NCI-H2081 treated with DMSO at 0.1 percent for 48 hours (cell line): ENCODE measurements at regions not wholly inside any gene's neighbourhood (a gene's known extent, or its start where the extent isn't known, plus 50 kb on each side); places are given as distances from the start of the nearest gene placed in this dataset.

Source experiments
- DNase-seq: peaks from one replicate; lab custom pipeline; 2025; lab: John Stamatoyannopoulos, UW

DNA sequence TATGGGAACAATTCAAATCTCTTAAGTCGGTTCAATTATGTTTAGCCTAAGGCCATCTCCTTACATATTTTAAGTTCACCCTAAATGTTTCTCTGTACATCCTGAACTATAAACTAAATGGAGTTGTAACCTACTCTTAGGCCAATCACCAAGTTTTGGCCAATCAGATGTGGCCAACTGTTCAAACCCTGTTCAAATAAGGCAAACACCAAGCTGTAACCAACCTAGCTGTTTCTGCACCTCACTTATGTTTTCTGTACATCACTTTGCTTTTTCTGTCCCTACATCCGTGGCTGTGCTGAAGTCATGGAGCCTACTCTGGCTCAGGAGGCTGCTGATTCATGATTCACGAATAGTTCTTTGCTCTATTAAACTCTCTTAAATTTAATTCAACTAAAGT is 165.3 kb downstream of the GASK1B start:
- no peak for DNase-seq

DNA sequence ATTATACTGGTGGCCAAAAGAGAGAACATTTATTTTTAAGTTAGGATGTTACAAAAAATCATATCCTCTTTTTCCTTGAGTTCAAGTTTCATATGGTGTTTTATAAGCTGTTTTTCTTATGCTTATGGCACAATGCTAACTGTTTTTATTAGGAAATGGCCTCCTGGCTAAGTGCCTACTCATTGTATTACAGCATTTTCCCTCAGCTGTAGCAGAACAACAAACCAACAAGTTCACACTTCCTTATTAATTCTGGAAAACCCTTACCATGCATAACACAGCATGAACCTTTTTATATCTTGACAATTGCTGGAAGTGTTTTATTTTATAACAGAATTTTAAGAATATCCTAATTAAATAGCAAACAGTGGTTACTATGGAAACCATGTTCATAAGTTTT is 165.8 kb downstream of the GASK1B start:
- no peak for DNase-seq

DNA sequence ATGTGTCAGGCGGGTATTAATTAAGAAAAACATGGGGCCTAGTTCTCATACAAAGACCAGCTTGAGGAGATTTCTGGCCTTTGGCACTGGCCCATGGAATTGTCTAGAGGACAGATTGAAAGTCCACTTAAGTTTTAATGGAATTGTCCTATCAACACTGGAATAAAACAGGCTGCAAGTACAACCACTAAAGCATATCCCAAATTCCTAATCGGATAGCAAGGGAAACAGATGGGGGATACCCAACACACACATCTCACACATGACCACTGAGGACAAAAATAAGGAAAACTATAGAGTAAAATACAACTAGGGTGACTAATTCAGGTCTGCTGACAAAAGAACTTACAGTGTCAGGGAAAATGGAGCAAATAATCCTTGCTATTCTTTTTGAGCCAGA is 167.8 kb downstream of the GASK1B start:
- no peak for DNase-seq

DNA sequence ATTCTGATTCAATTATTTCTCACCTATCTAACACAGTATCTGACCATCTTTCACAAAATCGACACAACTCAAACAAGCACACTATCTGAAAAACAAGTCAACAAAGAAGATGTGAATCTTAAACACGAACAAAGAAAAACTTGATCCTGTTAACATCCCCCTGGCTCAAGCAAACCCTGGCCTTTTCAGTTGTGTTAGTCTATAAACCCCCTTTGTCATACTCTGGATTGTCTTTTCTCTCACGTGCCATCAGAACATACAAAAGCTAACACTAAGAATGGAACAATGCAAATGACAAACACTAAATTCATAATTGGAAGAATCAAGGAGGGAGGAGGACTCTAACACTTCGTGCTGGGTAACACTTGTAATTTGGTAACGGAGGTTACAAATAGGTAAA is 168.7 kb downstream of the GASK1B start:
- DNase-seq = no peak

DNA sequence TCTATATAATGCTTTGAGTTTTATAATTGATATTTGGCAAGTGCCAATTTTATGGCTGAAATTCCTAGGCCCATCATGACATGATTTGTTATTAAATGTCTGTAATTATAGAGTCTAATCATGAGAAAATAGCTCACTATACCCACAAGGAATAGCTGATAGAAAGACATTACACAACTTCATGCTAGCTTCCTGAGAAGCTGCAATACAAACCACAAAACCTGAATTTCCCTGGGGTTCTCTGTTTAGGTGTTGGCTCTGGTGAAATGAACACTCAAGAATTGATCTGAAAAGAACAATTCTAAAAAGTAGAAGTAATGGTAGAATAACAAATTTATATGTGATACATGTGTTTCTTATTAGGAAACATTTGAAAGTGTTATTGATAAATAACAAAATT is 169.6 kb downstream of the GASK1B start:
- DNase-seq = no peak

DNA sequence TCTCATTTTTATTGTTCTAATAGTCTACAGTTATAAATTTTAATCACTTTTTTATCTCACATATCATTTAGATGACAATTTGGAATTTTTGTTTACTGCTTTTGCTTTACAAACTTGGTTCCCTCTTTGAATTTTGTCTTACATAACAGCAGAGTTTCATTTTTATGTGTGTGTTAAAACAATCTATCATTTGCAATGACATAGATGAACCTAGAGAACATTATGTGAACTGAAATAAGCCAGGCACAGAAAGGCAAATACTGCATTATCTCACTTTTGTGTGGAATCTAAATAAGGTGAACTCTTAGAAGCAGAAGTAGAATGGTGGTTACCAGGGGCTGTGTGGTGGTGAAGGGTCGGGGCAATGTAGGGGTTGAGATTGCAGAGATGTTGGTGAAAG is 170.7 kb downstream of the GASK1B start:
- no peak for DNase-seq

DNA sequence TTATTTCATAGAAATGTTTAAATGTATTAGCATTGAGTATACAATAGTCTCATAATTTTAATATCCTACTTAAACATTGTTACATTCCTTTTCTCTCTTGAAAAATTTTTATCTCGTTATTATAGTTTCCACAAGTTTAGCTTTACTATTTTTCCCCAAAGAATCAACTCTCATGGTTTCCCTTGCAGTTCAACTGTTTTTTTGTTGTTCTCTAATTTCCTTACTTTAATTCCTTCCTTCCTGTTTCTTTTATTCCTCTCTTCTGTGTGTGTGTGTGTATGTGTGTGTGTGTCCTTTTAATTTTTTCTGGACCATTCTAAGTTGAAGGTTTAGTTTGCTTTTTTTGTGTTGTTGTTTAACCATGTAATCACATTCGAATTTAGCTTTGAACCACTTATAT is 171.1 kb downstream of the GASK1B start:
- DNase-seq = no peak

DNA sequence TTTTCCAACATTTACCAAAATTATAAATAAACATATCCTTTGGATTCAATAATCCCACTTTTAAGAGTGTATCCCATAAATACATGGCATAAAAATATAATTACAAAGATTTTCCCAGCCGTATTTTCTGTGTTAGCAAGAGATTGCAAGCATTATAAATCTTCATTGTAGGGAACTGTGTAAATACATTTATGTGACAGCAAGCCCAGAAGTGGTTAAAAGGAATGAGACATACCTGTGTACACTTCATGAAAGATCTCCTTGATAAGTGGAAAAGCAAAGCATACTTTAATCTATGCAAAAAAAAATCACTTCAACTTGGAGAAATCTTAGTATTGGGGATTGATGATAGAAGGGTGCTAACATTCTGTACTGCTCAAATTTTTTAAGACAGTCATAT is 173.1 kb downstream of the GASK1B start:
- no peak for DNase-seq

DNA sequence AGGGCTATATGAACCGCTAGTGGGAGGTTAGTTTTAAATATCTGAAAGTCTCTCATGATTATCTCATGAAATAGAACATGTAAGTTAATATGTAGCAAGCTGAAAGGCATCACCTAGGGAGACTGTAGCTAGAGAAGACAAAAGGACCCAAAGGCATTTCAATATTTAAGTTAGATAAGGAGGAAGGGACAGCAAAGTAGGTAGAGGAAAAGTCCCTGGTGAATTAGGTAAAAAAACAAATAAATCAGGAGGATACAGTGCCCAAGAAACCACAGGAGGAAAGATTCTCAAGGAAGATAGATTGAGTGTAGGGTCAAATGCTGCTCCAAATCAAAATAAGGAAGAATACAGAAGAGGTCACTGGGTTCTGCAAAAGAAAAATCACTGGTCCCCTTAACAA is 175.5 kb downstream of the GASK1B start:
- DNase-seq = no peak

DNA sequence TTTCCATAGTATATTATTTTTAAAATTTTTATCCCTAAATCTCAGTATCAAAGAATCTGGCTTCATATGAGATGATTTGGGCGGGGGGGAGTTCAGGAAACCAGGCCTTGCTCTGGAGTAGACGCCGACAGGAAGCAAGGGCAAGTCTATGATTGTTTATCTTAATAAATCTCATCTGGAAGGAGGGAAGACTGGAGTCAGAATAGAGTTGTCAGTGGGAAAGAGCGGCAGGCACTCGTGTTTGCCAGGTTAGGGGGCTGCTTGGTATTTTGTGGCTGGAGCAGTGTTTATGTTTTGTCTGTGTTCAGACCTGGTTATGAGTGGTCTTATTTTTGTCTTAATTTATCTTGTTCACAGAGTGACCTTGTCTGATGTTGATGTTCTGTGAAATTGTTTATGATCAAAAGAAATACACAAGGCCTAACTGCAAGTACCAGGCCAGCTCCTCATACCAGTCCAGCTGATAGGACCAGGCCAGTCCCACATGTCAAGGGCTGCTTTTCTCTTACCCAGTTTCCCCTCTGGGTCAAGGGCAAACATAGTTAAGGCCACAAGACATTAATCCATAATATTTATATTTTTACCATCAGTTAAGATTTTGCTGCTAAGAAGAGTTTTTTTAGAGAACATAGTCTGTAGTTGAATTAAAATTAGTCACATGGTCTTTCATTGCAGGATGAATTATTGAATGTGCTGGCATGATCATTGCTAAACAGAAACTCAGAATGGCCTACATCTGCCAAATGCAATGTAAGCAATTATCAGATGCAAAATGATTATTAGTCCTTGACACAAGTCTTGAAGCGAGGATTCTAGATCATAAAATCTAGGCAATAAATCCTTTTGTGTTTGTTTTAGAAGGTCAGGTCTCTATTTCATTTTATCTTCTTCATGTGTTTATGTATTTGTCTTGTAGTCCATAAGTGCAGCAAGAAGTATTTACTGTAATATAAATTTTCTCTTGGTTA is 176.5 kb downstream of the GASK1B start:
- no peak for DNase-seq

DNA sequence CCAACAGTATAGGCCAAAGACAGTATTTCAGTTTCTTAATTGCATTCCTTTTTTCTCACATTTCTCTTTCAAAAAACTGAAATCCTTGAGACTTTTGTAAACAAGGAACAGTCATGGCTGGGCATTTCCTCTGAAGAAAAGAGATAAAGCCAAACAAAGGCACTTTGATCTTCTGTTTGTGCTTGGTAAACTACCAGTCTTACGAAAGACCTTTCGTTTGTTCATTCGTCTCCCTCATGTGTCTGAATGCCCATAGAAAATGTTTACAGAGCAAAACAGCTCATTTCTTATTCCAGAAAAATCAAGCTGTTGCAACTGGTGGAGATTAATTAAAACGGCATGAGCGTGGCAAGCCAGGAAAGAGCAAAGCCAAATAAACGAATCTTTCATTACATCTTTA is 178.0 kb downstream of the GASK1B start:
- no peak for DNase-seq

DNA sequence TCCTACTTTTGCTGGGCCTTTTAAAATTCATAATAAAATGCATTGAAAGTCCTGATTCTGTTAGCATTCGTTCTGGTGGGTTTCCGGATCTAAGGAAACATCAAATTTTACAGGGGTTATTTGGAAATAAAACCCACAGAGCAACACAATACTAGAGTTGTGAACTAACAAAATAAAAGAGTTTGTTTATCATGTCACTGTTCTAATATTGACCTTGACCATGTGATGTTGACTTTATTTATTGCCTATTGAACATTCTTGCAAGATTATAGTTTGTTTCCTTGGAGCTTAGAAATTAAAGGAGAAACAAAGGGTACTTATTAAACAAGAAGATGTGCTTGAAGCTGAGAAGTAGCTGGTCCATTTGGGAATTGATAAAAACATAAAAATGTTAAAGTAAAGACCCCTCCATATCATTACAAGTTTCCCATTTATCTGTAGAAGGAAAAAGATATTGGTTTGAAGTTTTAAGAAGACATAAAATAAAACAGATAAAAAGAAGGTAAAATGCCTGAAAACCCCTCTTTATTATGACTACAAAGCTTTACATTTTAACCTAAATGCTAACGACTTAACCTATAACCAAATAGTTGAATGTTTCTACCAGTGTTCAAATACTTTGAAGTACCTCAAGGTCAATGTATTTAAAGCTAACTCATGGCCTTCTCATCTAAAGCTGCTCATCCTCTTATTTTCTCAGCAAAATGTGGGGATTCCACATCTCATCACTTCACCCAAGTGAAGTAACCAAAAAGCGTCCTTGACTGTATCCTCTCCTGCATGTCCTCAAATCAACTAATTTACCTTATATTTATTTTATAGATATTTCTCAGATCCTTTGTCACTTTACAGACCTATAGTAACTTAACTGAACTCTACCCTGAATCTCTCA is 179.6 kb downstream of the GASK1B start:
- DNase-seq = no peak

DNA sequence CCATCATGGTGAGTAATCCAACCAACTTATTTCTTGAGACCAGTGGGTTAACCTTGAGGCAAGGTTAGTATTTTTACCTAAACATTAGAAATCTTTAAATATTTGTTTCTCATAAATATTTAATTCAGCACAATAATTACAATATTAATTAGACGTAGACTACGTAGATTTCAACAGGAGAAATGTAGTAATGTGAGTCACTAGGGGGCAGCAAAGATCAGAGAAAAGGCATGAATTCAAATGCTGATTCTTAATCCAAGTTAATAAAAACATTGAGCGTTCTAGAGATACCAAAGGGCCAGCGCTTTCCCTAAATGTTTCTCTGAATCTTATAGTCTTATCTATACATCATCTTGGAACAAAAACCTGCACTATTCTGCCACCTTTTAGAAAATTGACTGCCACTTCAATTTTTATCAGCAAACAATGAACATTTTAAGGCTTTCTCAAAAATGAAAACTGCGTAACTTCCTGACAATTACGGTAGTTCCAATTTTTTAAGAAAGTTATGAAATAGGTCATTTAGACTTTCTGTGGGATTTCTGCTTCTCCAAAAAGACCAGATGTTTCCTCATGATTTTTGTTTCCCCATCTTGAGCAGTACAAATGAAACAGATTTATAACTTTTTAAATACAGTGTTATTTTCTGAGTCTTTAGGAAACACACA is 180.7 kb downstream of the GASK1B start:
- peak; percentile 19 for DNase-seq

DNA sequence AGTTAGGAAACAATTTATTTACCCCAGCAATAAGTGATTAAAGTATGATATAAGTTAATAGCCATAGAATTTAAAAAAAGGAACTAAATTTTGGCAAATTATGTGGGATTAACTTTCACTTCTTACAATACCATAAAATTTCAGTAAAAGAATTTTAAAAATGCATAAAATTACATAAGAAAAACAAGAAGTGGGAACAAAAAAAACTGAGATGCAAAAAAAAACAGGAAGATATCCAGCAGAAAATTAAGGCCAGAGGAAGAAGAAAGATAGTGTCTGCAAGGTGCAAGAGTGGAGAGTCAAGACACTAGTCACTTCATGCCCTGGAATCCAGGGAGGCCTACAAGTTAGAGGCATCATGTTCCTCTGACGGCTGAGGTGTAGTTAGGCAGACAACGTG is 184.2 kb downstream of the GASK1B start:
- no peak for DNase-seq

DNA sequence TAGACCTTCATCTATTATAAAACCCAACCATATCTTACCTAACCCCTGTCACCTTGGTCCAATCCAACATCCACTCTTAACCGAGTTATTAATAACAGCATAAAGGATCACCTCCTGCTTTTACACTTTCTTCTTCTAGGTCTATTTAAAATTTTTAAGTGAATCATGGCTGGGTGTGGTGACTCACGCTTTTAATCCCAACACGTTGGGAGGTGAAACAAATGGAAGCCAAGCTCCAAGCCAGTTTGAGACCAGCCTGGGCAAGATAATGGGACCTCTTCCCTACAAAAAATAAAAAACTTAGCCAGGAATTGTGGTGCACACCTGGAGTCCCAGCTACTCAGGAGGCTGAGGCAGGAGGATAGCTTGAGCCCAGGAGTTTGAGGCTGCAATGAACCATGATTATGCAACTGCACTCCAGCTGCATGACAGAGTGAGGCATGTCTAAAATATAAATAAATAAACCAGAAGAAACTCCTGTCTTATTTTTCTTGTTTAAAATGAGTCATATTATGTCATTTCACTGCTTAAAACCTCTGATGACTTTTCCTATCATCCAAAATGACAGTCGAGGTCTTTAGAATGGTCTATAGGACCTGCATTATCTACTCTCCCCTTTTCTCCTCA is 188.4 kb downstream of the GASK1B start:
- no peak for DNase-seq

DNA sequence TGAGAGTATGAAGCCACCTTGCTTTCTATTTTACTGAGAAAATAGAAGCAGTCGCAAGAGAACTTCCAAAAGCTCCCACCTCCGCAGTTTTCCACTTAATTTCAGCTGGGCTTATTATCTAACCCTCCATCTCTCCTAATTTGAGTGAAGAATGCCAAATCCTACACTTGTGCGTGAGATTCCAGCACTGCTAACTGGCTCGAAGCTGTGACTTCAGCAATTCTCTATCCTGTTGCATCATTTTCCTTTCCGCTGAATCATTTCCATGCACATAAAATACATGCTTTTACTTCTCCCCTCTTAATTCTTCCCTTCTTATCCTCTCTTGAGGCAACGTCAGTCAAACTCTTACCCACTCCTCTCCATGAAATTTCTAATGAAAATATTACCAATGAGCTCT is 189.5 kb downstream of the GASK1B start:
- DNase-seq = no peak

DNA sequence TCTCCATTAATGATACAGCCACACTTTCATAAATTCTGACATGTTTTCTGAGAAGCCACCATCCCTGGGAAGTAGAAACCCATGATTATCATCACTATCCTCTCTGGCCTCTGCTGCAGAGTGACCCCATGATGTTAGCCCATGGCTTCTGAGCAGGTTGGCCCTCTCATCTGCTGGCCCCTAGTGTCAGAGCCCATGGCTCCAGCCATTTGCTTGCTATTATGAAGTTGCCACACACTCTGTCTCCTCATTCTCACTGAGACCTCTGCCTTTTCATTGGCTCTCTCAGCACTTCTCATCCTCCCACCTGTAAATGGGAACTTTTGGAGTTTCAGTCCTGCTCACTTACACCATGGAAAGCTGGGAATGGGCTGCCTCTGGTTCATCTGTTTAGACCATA is 192.7 kb downstream of the GASK1B start:
- DNase-seq = no peak

DNA sequence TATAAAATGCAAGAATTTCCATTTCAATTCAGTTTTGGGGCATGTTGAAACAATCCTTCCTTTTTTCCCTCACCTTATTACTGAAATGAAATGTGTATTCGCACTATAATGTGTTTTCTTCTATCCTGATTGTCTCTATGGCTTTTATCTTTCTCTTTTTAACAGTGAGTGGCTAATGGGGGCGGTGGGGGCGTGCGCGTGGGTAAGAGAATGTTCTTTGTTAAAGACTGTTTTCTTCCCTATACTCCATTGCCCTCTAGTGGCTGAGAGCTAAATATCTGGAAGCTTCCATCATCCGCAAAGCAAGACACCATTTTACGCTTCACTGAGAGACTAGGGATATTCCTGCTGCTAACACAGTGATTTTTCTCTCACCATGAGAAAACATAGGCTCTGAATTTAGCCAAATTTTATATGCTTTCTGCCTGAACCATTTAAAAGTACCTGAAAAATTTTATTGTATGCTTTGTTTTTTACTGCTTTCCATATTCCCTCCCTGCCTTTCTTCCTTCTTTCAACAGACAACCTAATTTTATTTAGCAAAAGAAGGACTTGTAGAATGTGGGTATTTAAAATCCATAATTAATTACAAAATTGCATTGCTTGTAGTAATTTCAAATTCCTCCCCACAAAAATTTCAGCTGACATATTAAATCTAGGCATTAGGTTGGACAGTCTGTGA is 194.0 kb downstream of the GASK1B start:
- peak; percentile 69 for DNase-seq

DNA sequence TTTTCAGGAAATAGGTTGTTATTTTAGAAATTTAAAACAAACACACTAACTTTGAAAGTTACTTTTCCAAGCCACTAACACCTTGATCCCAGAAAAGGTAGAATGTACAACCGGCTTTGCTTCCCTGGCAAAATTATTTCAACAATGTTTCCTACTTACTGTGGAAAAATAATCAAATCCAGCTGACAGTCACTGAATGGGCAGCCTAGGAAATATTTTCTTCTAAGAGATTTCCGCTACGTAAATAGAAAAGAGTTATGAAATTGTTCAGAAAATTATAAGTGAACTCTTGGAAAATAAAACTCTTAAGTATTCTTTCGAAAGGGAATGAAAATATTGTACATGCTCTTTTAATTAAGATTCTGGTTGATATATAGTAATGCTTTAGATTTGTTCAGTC is 195.7 kb downstream of the GASK1B start:
- DNase-seq = no peak

DNA sequence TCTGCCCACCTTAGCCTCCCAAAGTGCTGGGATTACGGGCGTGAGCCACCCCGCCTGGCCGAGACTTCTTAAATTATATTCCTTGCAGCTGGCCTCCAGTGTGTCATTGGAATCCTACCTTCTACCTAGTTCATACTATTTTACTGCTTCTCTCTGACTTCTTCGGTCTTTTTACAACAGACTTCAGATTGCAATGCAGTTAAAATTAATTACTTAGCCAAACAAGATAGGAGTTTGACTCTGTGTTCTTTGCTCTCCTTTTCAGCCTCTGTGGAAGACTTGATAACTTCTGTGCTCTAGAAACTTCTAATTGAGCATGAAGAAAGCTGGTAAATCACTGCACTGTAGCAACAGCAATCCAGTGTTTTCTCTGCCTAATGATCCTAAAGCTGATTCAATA is 199.5 kb downstream of the GASK1B start:
- DNase-seq = no peak

DNA sequence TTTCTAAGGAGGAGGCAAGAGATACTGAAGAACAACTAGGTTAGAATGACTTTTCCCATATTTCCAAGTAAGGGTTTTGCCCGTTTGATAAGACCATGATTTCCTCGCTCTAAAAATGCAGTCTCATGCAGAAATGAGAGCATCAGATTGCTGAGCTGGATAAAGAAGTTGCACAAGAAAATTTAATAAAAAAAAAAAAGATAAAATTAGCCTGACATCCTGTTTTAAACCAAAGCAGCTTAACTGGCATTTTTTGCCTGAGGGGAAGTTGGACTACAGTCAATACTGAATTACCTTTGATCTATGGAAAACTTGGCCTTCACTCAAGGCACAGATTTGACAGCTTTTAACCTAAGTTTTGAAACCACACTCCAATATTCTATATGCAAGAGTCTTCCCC is 208.4 kb downstream of the GASK1B start:
- no peak for DNase-seq
